AG09309 (cell line): ENCODE measurements at regions not wholly inside any gene's neighbourhood (a gene's known extent, or its start where the extent isn't known, plus 50 kb on each side); places are given as distances from the start of the nearest gene placed in this dataset.

ENCODE experiments used
- DNase-seq: peaks from one replicate; pipeline ENCODE4 v3.0.0-alpha.2; 2010; ENCODE audit warnings: low read depth
- H3K4me3 ChIP-seq: 2 replicates; pipeline ENCODE4 v1.5.1; 2011; ENCODE audit warnings: mild to moderate bottlenecking, low read depth, low read length, moderate library complexity; ENCODE audit not compliant: control insufficient read depth
- TF ChIP-seq, protein P1 (sequence below): IDR thresholded peaks from 2 replicates; pipeline ENCODE4 v1.5.1; 2011; ENCODE audit warnings: mild to moderate bottlenecking, low read depth, low read length, inconsistent platforms; ENCODE audit not compliant: insufficient read depth, control insufficient read depth; ENCODE audit errors: missing control alignments

DNA sequence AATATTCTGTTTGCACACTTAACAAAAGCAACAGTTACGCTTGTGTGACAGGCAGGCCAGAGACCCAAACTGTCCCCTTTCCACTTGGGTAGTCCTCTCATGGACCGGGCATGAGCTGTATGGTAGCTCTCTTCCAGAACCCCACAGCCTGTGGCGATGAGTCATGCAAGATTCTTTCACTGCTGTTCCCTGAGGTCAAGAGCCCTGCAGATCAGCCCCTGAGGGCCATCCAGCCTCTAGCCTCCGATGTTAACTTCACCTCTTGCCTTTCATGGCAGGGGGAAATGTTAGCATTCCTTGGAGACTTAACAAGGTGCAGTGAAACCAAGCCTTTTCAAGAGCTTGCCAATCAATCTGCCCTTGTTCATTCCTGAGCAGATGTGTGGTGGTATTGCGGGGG is 63.2 kb upstream of the DEUP1 start:
- TF ChIP-seq, protein P1, sequence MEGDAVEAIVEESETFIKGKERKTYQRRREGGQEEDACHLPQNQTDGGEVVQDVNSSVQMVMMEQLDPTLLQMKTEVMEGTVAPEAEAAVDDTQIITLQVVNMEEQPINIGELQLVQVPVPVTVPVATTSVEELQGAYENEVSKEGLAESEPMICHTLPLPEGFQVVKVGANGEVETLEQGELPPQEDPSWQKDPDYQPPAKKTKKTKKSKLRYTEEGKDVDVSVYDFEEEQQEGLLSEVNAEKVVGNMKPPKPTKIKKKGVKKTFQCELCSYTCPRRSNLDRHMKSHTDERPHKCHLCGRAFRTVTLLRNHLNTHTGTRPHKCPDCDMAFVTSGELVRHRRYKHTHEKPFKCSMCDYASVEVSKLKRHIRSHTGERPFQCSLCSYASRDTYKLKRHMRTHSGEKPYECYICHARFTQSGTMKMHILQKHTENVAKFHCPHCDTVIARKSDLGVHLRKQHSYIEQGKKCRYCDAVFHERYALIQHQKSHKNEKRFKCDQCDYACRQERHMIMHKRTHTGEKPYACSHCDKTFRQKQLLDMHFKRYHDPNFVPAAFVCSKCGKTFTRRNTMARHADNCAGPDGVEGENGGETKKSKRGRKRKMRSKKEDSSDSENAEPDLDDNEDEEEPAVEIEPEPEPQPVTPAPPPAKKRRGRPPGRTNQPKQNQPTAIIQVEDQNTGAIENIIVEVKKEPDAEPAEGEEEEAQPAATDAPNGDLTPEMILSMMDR: no peak
- no peak overlapping the region for H3K4me3 ChIP-seq
- no peak for DNase-seq

- no peak for DNase-seq
- H3K4me3 ChIP-seq: no peak overlapping the region
- TF ChIP-seq, protein P1: no peak
These were observed 62.1 kb upstream of the DEUP1 start for GRCh38 chr11:93268287-93269040.

DNA sequence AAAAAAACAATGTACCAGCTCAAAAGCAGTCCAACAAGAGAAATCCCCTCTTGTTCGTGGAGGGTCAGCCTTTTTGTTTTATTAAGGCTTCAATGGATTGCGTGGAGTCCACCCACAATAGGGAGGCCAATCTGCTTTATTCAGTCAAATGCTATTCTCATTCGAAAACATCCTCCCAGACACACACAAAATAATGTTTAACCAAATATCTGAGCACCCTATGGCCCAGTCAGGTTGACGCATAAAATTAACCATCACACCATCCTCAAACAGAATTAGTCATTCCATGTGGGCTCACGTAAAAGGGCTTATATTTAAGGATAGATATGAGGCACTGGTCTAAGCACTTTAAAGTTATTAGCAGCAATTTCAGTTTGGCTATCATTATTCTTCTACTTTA is 58.9 kb upstream of the DEUP1 start:
- no peak overlapping the region for H3K4me3 ChIP-seq
- TF ChIP-seq, protein P1: no peak
- DNase-seq: no peak

DNA sequence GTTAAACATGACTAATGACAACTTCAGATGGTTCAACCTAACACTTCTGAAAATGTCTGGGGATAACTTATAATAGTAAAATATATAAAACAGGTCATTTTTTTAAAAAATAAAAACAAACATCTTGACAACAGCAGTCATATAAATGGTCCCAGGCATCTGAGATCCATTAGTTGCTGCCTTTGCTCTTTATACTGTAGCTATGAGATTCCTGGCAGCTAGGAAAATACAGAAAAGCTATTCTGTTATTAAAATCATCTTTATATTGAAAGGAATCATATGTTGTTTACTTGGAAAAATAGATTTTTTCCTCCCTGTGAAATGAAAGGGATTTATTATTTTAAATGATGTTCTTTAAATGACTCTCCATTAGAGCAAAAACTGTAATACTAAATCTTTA is 55.7 kb upstream of the DEUP1 start:
- no peak for DNase-seq
- TF ChIP-seq, protein P1: no peak
- H3K4me3 ChIP-seq: no peak overlapping the region

GRCh38 chr11:93278976-93279375 is 51.6 kb upstream of the DEUP1 start:
- TF ChIP-seq, protein P1: no peak
- no peak for DNase-seq
- H3K4me3 ChIP-seq: no peak overlapping the region

- TF ChIP-seq, protein P1: no peak
- no peak for DNase-seq
- H3K4me3 ChIP-seq: no peak overlapping the region
These were observed 50.6 kb upstream of the DEUP1 start for GRCh38 chr11:93279851-93280347.
